Fibroblast of peridontal ligament (primary cell): ENCODE measurements at regions not wholly inside any gene's neighbourhood (a gene's known extent, or its start where the extent isn't known, plus 50 kb on each side); places are given as distances from the start of the nearest gene placed in this dataset.

Experiments
- DNase-seq: peaks from one replicate; pipeline ENCODE4 v3.0.0-alpha.2; 2010; ENCODE audit errors: extremely low read depth

- DNase-seq, result no peak
These were observed 119.5 kb upstream of the SNTG2 start for GRCh38 chr2:831225-831536.

GRCh38 chr2:830419-831224 is 120.0 kb upstream of the SNTG2 start:
- no peak for DNase-seq

- DNase-seq, result no peak
These were observed 121.6 kb upstream of the SNTG2 start for GRCh38 chr2:829047-829446.

- no peak for DNase-seq
These were observed 125.7 kb upstream of the SNTG2 start for GRCh38 chr2:824954-825353.

- DNase-seq, result no peak
These were observed 126.1 kb upstream of the SNTG2 start for GRCh38 chr2:824524-824923.

GRCh38 chr2:821546-821945 is 129.1 kb upstream of the SNTG2 start:
- DNase-seq, result no peak

GRCh38 chr2:819601-820000 is 131.0 kb upstream of the SNTG2 start:
- DNase-seq, result no peak

- DNase-seq, result no peak
These were observed 131.5 kb upstream of the SNTG2 start for GRCh38 chr2:819121-819520.

GRCh38 chr2:817336-818015 is 133.2 kb upstream of the SNTG2 start:
- DNase-seq, result no peak

- no peak for DNase-seq
These were observed 134.4 kb upstream of the SNTG2 start for GRCh38 chr2:816278-816677.

GRCh38 chr2:810397-810796 is 133.2 kb upstream of the TMEM18 start:
- no peak for DNase-seq

- DNase-seq, result no peak
These were observed 130.1 kb upstream of the TMEM18 start for GRCh38 chr2:807300-807699.

GRCh38 chr2:805664-806063 is 128.5 kb upstream of the TMEM18 start:
- no peak for DNase-seq

- DNase-seq, result no peak
These were observed 120.8 kb upstream of the TMEM18 start for GRCh38 chr2:797993-798392.

- no peak for DNase-seq
These were observed 120.3 kb upstream of the TMEM18 start for GRCh38 chr2:797556-797955.

- no peak for DNase-seq
These were observed 119.2 kb upstream of the TMEM18 start for GRCh38 chr2:796141-796985.

- DNase-seq, result no peak
These were observed 118.4 kb upstream of the TMEM18 start for GRCh38 chr2:795531-796041.

GRCh38 chr2:794554-795241 is 117.5 kb upstream of the TMEM18 start:
- DNase-seq, result no peak

GRCh38 chr2:793236-793635 is 116.0 kb upstream of the TMEM18 start:
- DNase-seq, result no peak

- no peak for DNase-seq
These were observed 115.5 kb upstream of the TMEM18 start for GRCh38 chr2:792687-793086.

- no peak for DNase-seq
These were observed 113.5 kb upstream of the TMEM18 start for GRCh38 chr2:790634-791245.
